Keratinocyte (primary cell): ENCODE measurements at regions not wholly inside any gene's neighbourhood (a gene's known extent, or its start where the extent isn't known, plus 50 kb on each side); places are given as distances from the start of the nearest gene placed in this dataset.

ENCODE experiments used
- DNase-seq: peaks from one replicate; pipeline ENCODE4 v3.0.0-alpha.2; 2011; ENCODE audit warnings: low read depth, missing footprints, low spot score
- FAIRE-seq: peaks from 2 replicates; lab custom pipeline; 2011; peaks lifted over from hg19 to GRCh38; lab: Jason Lieb, UNC
- H2AFZ ChIP-seq: 2 replicates; pipeline ENCODE4 v1.6.0; 2012; ENCODE audit warnings: low read length, control low read depth, inconsistent platforms; ENCODE audit not compliant: control insufficient read depth
- H3K27ac ChIP-seq: 2 replicates; pipeline ENCODE4 v1.5.1; 2011; ENCODE audit warnings: low read length; ENCODE audit not compliant: control insufficient read depth, insufficient read depth
- H3K27me3 ChIP-seq: 3 replicates; pipeline ENCODE4 v1.6.0; 2011; ENCODE audit warnings: low read length; ENCODE audit not compliant: control insufficient read depth, insufficient read depth; ENCODE audit errors: extremely low read depth
- H3K36me3 ChIP-seq, 2 experiments: 2 replicates in 1 of 2; 3 replicates in 1 of 2; pipeline ENCODE4 v1.5.1; 2011; ENCODE audit warnings: low read length in 2 of 2, mild to moderate bottlenecking in 1 of 2; ENCODE audit not compliant: control insufficient read depth in 2 of 2, insufficient read depth in 2 of 2; ENCODE audit errors: extremely low read depth in 1 of 2
- H3K4me1 ChIP-seq: 3 replicates; pipeline ENCODE4 v1.5.1; 2011; ENCODE audit warnings: low read length; ENCODE audit not compliant: control insufficient read depth, insufficient read depth; ENCODE audit errors: extremely low read depth
- H3K4me2 ChIP-seq: 3 replicates; pipeline ENCODE4 v1.6.0; 2011; ENCODE audit warnings: low read depth, low read length; ENCODE audit not compliant: control insufficient read depth, insufficient read depth; ENCODE audit errors: extremely low read depth
- H3K4me3 ChIP-seq, 3 experiments: fragments of 200-600 bp in 1 of 3; sonication (generic) in 1 of 3; 2 replicates in 2 of 3; 3 replicates in 1 of 3; pipeline ENCODE4 v1.5.1; 2011 to 2016; ENCODE audit warnings: low read length in 3 of 3, mild to moderate bottlenecking in 3 of 3, control low read depth in 2 of 3, inconsistent platforms in 1 of 3, low read depth in 1 of 3, mixed read lengths in 1 of 3, mixed run types in 1 of 3, moderate library complexity in 1 of 3; ENCODE audit not compliant: control insufficient read depth in 2 of 3, insufficient read depth in 2 of 3; ENCODE audit errors: extremely low read depth in 1 of 3
- H3K79me2 ChIP-seq: 2 replicates; pipeline ENCODE4 v1.6.0; 2012; ENCODE audit warnings: low read length; ENCODE audit not compliant: control insufficient read depth, insufficient read depth
- H3K9ac ChIP-seq: 3 replicates; pipeline ENCODE4 v1.6.0; 2011; ENCODE audit warnings: low read length; ENCODE audit not compliant: control insufficient read depth, insufficient read depth; ENCODE audit errors: extremely low read depth
- H3K9me1 ChIP-seq: 3 replicates; pipeline ENCODE4 v1.6.0; 2011; ENCODE audit warnings: low read length; ENCODE audit not compliant: control insufficient read depth, insufficient read depth; ENCODE audit errors: extremely low read depth
- H3K9me3 ChIP-seq: 2 replicates; pipeline ENCODE4 v1.5.1; 2012; ENCODE audit warnings: low read depth, low read length; ENCODE audit not compliant: control insufficient read depth
- H4K20me1 ChIP-seq: 3 replicates; pipeline ENCODE4 v1.6.0; 2011; ENCODE audit warnings: low read length; ENCODE audit not compliant: control insufficient read depth, insufficient read depth; ENCODE audit errors: extremely low read depth
- CTCF ChIP-seq, 3 experiments: IDR thresholded peaks in 1 of 3; conservative IDR thresholded peaks in 1 of 3; optimal IDR thresholded peaks in 1 of 3; 2 replicates in 2 of 3; 3 replicates in 1 of 3; pipeline versions ENCODE3 to v1.5.1; 2011; ENCODE audit warnings: low read length in 3 of 3, mild to moderate bottlenecking in 3 of 3, moderate library complexity in 2 of 3, control low read depth in 1 of 3, inconsistent platforms in 1 of 3; ENCODE audit not compliant: insufficient read depth in 2 of 3; ENCODE audit errors: extremely low read depth in 1 of 3
- EZH2 ChIP-seq: IDR thresholded peaks from one replicate; pipeline ENCODE4 v1.6.1; 2012; ENCODE audit warnings: inconsistent platforms, mild to moderate bottlenecking, low read length, moderate library complexity
- dilution Hi-C: fragments of 300-500 bp; cut with MboI; formaldehyde crosslinking; loops from one replicate; pipeline ENCODE4 v1.7.0; 2020; ENCODE audit warnings: low sequenced_read_pairs; ENCODE audit not compliant: extremely low pct_ligation_motif_present

DNA sequence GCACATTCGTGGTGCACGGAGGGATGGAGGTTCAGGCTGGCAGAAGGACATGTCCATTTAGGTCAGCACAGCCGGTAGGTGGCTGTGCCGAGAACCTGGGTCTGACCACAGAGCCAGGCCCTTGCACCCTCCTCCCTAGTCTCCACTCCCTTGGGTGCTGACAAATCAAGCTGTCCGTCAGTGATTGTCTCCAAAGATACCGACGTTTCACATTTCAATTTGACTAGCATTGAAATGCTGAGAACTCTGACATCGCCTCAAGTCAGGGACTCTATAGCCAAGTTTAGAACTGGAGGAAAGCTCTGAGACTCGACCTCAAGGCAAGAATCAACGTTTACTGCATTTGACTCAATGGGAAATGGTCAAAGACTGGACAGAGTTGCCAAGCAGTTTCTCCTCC lies 1321.1 kb downstream of the TBC1D22A start:
- no peak overlapping the region for H3K4me3 ChIP-seq
- H3K9me1 ChIP-seq = no peaks in the 10 kb centered on the region
- no peaks in the 10 kb centered on the region for H3K79me2 ChIP-seq
- no peaks in the 10 kb centered on the region for H3K4me1 ChIP-seq
- FAIRE-seq = no peak
- no peak overlapping the region for H3K9ac ChIP-seq
- no peak overlapping the region for H3K27ac ChIP-seq
- H2AFZ ChIP-seq = no peak overlapping the region
- H3K36me3 ChIP-seq = no peaks in the 10 kb centered on the region
- TF ChIP-seq CTCF (optimal IDR thresholded peaks at IDR 0.05 in 1 of 3, IDR thresholded peaks at IDR 0.05 in 1 of 3, conservative IDR thresholded peaks at IDR 0.05 in 1 of 3; ENCODE audit: extremely low read depth in 1 of 3, insufficient read depth in 2 of 3, low read length in 3 of 3) = no peak
- no peak for TF ChIP-seq EZH2
- no peak overlapping the region for H3K4me2 ChIP-seq
- no peaks in the 10 kb centered on the region for H4K20me1 ChIP-seq
- no peaks in the 10 kb centered on the region for H3K27me3 ChIP-seq
- peaks cover 17% of the 10 kb centered on the region for H3K9me3 ChIP-seq
- dilution Hi-C loops = no loop called here
- no peak for DNase-seq

- Histone ChIP-seq H3K27ac (no peak overlapping the region), H3K4me1 (no peaks in the 10 kb centered on the region), H3K9me1 (no peaks in the 10 kb centered on the region), H3K27me3 (no peaks in the 10 kb centered on the region), H4K20me1 (no peaks in the 10 kb centered on the region), H3K9ac (no peak overlapping the region), H3K4me2 (no peak overlapping the region), H3K9me3 (peaks cover 17% of the 10 kb centered on the region), H3K4me3 (no peak overlapping the region), H2AFZ (no peak overlapping the region), H3K79me2 (no peaks in the 10 kb centered on the region), H3K36me3 (no peaks in the 10 kb centered on the region)
- no peak for FAIRE-seq
- dilution Hi-C loops = no loop called here
- DNase-seq = no peak
- TF ChIP-seq EZH2 = no peak
- no peak for TF ChIP-seq CTCF (optimal IDR thresholded peaks at IDR 0.05 in 1 of 3, IDR thresholded peaks at IDR 0.05 in 1 of 3, conservative IDR thresholded peaks at IDR 0.05 in 1 of 3; ENCODE audit: extremely low read depth in 1 of 3, insufficient read depth in 2 of 3, low read length in 3 of 3)
These were observed 1319.8 kb downstream of the TBC1D22A start for GRCh38 chr22:48082284-48082683.
